ENCODE measurements at regions not wholly inside any gene's neighbourhood (a gene's known extent, or its start where the extent isn't known, plus 50 kb on each side); places are given as distances from the start of the nearest gene placed in this dataset.

GRCh38 chr3:168272343-168272985 lies 176.7 kb upstream of the GOLIM4 start:
- no peak for DNase-seq

- no peak for DNase-seq
These were observed 176.2 kb upstream of the GOLIM4 start for GRCh38 chr3:168271932-168272331.

GRCh38 chr3:168269001-168269400 lies 173.3 kb upstream of the GOLIM4 start:
- DNase-seq: no peak

GRCh38 chr3:168267179-168267578 lies 171.5 kb upstream of the GOLIM4 start:
- no peak for DNase-seq

GRCh38 chr3:168266335-168266734 lies 170.6 kb upstream of the GOLIM4 start:
- no peak for DNase-seq

- no peak for DNase-seq
These were observed 167.2 kb upstream of the GOLIM4 start for GRCh38 chr3:168262887-168263286.

- no peak for DNase-seq
These were observed 165.1 kb upstream of the GOLIM4 start for GRCh38 chr3:168260859-168261258.

GRCh38 chr3:168251371-168251770 lies 155.6 kb upstream of the GOLIM4 start:
- DNase-seq: no peak

GRCh38 chr3:168250415-168250861 lies 154.7 kb upstream of the GOLIM4 start:
- DNase-seq: no peak

GRCh38 chr3:168249550-168250414 lies 154.1 kb upstream of the GOLIM4 start:
- peak; percentile 81 for DNase-seq

- DNase-seq: no peak
These were observed 153.5 kb upstream of the GOLIM4 start for GRCh38 chr3:168249205-168249549.

GRCh38 chr3:168248383-168249204 lies 152.9 kb upstream of the GOLIM4 start:
- no peak for DNase-seq

- DNase-seq: no peak
These were observed 145.4 kb upstream of the GOLIM4 start for GRCh38 chr3:168241156-168241555.

GRCh38 chr3:168239287-168239686 lies 143.6 kb upstream of the GOLIM4 start:
- DNase-seq: no peak

- DNase-seq: no peak
These were observed 137.3 kb upstream of the GOLIM4 start for GRCh38 chr3:168233001-168233400.

- no peak for DNase-seq
These were observed 127.4 kb upstream of the GOLIM4 start for GRCh38 chr3:168223085-168223484.

GRCh38 chr3:168220556-168220955 lies 124.8 kb upstream of the GOLIM4 start:
- no peak for DNase-seq

- no peak for DNase-seq
These were observed 123.8 kb upstream of the GOLIM4 start for GRCh38 chr3:168219530-168219929.

- no peak for DNase-seq
These were observed 122.9 kb upstream of the GOLIM4 start for GRCh38 chr3:168218600-168218999.

GRCh38 chr3:168216851-168217250 lies 121.1 kb upstream of the GOLIM4 start:
- DNase-seq: no peak

GRCh38 chr3:168213920-168214319 lies 118.2 kb upstream of the GOLIM4 start:
- DNase-seq: no peak

- no peak for DNase-seq
These were observed 117.1 kb upstream of the GOLIM4 start for GRCh38 chr3:168212664-168213285.

- no peak for DNase-seq
These were observed 109.7 kb upstream of the GOLIM4 start for GRCh38 chr3:168205451-168205850.

Data from NCI-H510A (cell line).